ENCODE measurements at regions not wholly inside any gene's neighbourhood (a gene's known extent, or its start where the extent isn't known, plus 50 kb on each side); places are given as distances from the start of the nearest gene placed in this dataset.
A peak's percentile ranks its signal among the peaks of the same experiment; 100 is the strongest.

GRCh38 chr16:73171380-73171779 is 123.5 kb upstream of the ZFHX3 start:
- no peak for DNase-seq

- no peak for DNase-seq
These were observed 122.7 kb upstream of the ZFHX3 start for GRCh38 chr16:73170612-73171038.

DNA sequence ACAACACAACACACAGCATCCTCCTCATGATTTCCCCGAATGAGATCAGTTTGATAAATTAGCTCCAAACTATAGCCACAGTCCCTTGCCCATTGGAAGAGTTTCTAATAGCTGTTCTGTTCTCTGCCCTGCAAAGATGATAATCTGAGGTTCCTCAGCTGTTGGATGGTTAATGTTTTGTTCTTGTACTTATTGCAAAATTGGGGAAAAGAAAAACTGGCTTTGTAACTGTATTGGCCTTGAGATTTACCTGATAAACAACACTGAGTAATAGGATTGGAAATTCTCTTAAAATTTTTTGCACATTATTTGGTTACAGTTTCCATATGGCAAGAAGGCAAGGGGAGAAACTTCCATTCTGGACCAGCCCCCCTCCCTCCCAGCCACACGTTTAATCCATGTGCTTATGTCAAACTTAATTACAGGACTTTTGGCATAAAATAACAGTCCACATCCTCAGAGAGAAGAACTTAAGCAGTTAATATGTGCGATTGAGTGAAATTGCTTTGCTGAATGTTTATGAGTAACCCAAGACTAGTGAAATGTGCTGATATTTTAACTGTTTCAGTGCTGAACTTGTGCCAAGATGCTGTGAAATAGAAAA is 119.1 kb upstream of the ZFHX3 start:
- DNase-seq: no peak

GRCh38 chr16:73166441-73166851 is 118.5 kb upstream of the ZFHX3 start:
- DNase-seq: no peak

DNA sequence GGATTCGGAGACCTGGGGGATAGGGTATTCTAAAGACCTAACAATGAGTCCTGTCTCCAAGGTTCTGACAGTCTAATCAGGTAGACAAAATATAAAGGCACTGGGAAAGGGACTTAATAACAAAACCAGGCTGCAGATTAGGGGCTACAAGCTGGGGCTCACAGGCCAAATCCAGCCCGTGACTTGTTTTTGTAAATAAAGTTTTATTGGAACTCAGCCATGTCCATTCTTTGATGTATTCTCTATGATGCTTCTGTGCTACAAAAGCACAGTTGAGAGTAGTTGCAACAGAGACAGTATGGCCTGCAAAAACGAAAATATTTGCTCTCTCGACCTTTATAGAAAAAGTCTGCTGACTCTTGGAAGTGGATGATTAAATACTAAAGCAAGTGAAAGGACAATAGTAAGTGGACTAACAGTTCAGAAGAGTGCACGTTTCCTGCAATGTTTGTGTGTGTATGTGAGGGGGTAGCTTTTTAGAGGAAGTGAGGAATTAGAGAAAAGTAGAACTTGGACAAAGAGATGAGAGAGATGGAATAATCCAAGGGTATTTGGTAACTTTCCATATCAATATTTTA is 115.4 kb upstream of the ZFHX3 start:
- no peak for DNase-seq

GRCh38 chr16:73161977-73162376 is 114.0 kb upstream of the ZFHX3 start:
- no peak for DNase-seq

- DNase-seq: peak; percentile 11
These were observed 111.4 kb upstream of the ZFHX3 start for GRCh38 chr16:73159296-73159695.

DNA sequence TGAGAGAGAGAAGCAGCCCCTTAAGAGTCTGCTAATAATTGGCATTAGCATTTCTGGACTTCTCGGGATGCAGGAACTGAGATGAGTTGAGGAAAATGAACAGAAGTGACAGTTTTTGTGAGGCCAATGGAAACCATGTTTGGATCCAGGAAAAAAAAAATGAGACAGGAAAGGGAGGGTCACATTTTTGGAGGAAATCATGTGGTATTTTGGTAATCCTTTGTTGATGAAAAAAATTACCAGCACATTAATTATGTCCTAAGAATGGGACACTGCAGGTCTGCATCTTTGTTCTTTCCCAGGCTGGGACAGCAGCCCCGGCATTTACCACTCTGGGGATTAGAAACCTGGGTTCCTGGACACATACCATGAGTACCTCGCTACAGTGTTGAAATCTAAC is 109.9 kb upstream of the ZFHX3 start:
- no peak for DNase-seq

GRCh38 chr16:73154063-73154870 is 106.3 kb upstream of the ZFHX3 start:
- DNase-seq: peak; percentile 59

- no peak for DNase-seq
These were observed 104.6 kb upstream of the ZFHX3 start for GRCh38 chr16:73152386-73153125.

- DNase-seq: no peak
These were observed 104.0 kb upstream of the ZFHX3 start for GRCh38 chr16:73151941-73152340.

GRCh38 chr16:73151225-73151624 is 103.3 kb upstream of the ZFHX3 start:
- DNase-seq: no peak

- DNase-seq: no peak
These were observed 102.9 kb upstream of the ZFHX3 start for GRCh38 chr16:73150786-73151185.

- no peak for DNase-seq
These were observed 101.4 kb upstream of the ZFHX3 start for GRCh38 chr16:73149334-73149733.

DNA sequence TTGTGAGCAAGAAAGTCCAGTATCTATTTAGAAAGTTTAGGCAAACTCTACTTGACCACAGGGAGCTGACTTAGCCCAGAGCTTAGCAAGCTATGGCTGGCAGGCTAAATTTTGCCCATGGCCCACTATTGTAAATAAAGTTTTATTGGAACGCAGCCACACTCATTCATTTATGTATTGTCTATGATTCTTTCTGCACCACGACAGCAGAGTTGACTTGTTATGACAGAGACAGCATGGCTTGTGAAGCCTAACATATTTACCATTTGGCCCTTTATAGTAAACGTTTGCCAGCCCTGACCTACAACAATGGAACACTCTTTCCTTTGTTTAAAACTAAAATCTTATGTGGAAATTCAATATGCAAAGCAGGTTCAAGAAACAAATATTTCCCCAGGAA is 100.0 kb upstream of the ZFHX3 start:
- no peak for DNase-seq

- DNase-seq: no peak
These were observed 97.4 kb upstream of the ZFHX3 start for GRCh38 chr16:73145166-73145880.

DNA sequence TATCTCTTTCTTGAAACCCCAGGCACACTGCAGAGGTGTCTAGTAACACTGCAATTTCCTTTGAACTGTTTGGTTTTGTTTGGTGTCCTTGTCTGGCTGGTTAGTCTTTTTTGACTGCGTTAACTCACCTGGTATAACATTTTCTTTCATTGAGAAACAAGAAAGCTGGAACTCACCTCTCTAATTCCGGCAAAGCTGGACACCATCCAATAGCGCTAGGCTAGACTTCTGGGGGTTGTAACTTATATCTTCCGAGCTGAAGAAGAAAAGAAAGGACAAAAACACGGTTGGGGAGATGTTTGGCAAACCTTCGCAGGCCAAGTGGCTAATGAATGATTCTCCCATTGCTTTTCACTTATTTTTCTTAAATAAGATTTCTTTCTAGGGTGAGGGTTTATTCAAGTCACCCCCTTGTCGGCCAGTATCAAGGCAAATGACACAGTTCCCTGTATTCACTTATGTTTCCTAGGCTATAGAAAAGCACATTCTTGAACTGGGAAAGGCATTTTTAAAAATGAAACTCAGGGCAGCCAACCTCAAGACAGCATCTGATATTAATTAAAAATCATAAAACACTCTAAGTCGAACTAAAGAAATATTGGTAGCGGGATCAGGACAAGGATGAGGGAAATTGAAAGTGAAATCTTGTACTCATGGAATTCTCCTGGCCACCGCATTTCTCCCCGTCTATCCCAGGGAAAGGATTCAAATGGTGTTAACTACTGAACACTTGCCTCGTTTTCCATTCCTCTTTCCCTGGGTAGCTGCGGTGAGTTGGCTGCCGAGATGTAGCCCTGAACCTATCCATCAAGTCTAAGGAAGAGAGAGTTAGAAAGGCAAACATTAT is 95.9 kb upstream of the ZFHX3 start:
- no peak for DNase-seq

GRCh38 chr16:73143002-73143401 is 95.1 kb upstream of the ZFHX3 start:
- DNase-seq: no peak

DNA sequence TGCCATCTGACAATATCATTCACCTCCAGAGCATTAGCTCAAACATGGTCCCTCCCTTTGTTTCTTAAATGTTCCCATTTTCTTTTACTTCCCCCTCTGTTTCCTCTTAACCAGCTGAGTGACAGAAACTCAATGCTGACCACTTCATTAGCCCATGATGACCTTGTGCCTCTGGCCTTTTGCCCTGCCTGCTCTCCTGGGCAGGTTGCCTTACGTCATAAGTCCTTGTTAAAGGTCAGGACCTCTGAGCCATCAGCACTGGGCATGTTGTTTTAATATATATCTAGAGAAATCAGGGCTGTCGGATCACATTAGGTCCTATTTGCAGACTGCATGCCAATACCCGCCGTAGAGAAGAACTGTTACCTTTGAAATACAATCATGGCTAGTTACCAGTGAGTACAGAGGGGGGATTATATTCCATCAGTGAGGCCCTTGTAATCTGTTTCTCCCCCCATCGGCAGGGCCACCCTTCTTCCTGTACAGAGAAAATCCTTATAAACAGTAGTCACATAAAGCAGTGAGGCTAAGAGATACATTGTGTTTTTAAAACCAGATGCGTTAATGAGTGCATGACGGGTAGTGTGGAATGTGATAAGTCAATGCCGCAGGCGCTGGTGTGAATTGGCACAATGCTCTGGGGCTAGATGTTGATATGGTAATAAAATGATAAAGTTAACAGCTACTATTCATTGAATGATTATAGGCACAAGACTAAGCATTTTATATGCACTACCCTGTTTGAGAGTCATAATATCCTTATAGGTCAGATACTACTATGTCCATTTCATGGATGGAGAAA is 94.3 kb upstream of the ZFHX3 start:
- peak; percentile 48 for DNase-seq

GRCh38 chr16:73140929-73141328 is 93.0 kb upstream of the ZFHX3 start:
- no peak for DNase-seq

Measured in CD4-positive, alpha-beta T cell treated with Interferon gamma for 1 hour (primary cell).